Erythroblast (primary cell): ENCODE measurements at regions not wholly inside any gene's neighbourhood (a gene's known extent, or its start where the extent isn't known, plus 50 kb on each side); places are given as distances from the start of the nearest gene placed in this dataset.

Experiments
- GATA1 ChIP-seq: IDR thresholded peaks from 2 replicates; pipeline ENCODE4 v1.6.1; 2011; ENCODE audit warnings: low read depth, mild to moderate bottlenecking, control low read depth, low read length, moderate library complexity
- POLR2A ChIP-seq: IDR thresholded peaks from 2 replicates; pipeline ENCODE4 v1.6.1; 2011; ENCODE audit warnings: mild to moderate bottlenecking, low read length

DNA sequence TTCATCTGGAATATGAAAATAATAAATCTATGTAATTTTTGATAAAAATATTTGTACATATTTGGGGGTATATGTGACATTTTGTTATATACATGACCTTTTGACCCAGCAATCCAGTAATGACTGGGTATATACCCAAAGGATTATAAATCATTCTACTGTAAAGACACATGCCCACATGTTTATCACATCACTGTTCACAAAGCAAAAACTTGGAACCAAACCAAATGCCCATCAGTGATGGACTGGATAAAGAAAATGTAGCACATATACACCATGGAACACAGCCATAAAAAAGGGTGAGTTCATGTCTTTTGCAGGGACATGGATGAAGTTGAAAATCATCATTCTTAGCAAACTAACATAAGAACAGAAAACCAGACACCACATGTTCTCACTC, 472.1 kb upstream of the DDX18 start:
- TF ChIP-seq POLR2A (no peak), GATA1 (no peak)
